H9 (cell line): ENCODE measurements at regions not wholly inside any gene's neighbourhood (a gene's known extent, or its start where the extent isn't known, plus 50 kb on each side); places are given as distances from the start of the nearest gene placed in this dataset.

Source experiments
- DNase-seq: peaks from one replicate; pipeline ENCODE4 v3.0.0-alpha.2; 2017
- H2AFZ ChIP-seq: one replicate; pipeline ENCODE4 v1.6.1; 2013; ENCODE audit warnings: mild to moderate bottlenecking, low read length, control low read depth, moderate library complexity
- H2AK5ac ChIP-seq: 2 replicates; pipeline ENCODE4 v1.6.1; 2013; ENCODE audit warnings: low read length, control low read depth, mixed read lengths; ENCODE audit not compliant: insufficient read length
- H2BK120ac ChIP-seq: one replicate; pipeline ENCODE4 v1.6.1; 2013; ENCODE audit warnings: low read depth, mild to moderate bottlenecking, low read length, control low read depth, inconsistent platforms; ENCODE audit not compliant: poor library complexity, severe bottlenecking
- H2BK12ac ChIP-seq: 2 replicates; pipeline ENCODE4 v1.6.1; 2013; ENCODE audit warnings: low read length, control low read depth, mixed read lengths, low read depth; ENCODE audit not compliant: insufficient read length
- H2BK15ac ChIP-seq: 2 replicates; pipeline ENCODE4 v1.6.1; 2013; ENCODE audit warnings: low read depth, low read length, control low read depth
- H2BK20ac ChIP-seq: one replicate; pipeline ENCODE4 v1.6.1; 2013; ENCODE audit warnings: low read depth, mild to moderate bottlenecking, low read length, control low read depth, inconsistent platforms; ENCODE audit not compliant: poor library complexity, severe bottlenecking
- H2BK5ac ChIP-seq: 2 replicates; pipeline ENCODE4 v1.6.1; 2013; ENCODE audit warnings: low read length, control low read depth, mixed read lengths; ENCODE audit not compliant: insufficient read length
- H3K14ac ChIP-seq: 2 replicates; pipeline ENCODE4 v1.6.1; 2013; ENCODE audit warnings: low read length, control low read depth; ENCODE audit not compliant: insufficient read depth
- H3K18ac ChIP-seq: 2 replicates; pipeline ENCODE4 v1.6.1; 2013; ENCODE audit warnings: low read depth, mild to moderate bottlenecking, mixed read lengths, low read length, control low read depth; ENCODE audit not compliant: insufficient read length
- H3K23ac ChIP-seq: 2 replicates; pipeline ENCODE4 v1.6.1; 2013; ENCODE audit warnings: low read length, control low read depth, mixed read lengths, low read depth; ENCODE audit not compliant: insufficient read length
- H3K23me2 ChIP-seq: 2 replicates; pipeline ENCODE4 v1.6.1; 2013; ENCODE audit warnings: low read depth, mild to moderate bottlenecking, mixed read lengths, low read length, control low read depth; ENCODE audit not compliant: insufficient read length, poor library complexity, severe bottlenecking
- H3K27ac ChIP-seq: 2 replicates; pipeline ENCODE4 v1.5.1; 2013; ENCODE audit warnings: low read length, control low read depth, mixed read lengths, low read depth; ENCODE audit not compliant: insufficient read length
- H3K27me3 ChIP-seq: 2 replicates; pipeline ENCODE4 v1.6.1; 2013; ENCODE audit warnings: low read length, control low read depth, inconsistent platforms; ENCODE audit not compliant: insufficient read depth
- H3K4ac ChIP-seq: 2 replicates; pipeline ENCODE4 v1.6.1; 2013; ENCODE audit warnings: low read depth, mild to moderate bottlenecking, control low read depth, inconsistent platforms, low read length, moderate library complexity
- H3K4me1 ChIP-seq: 2 replicates; pipeline ENCODE4 v1.6.1; 2013; ENCODE audit warnings: low read length, control low read depth, inconsistent platforms; ENCODE audit not compliant: insufficient read depth
- H3K4me2 ChIP-seq: 2 replicates; pipeline ENCODE4 v1.6.1; 2013; ENCODE audit warnings: low read length, control low read depth, mixed read lengths; ENCODE audit not compliant: insufficient read length, insufficient read depth
- H3K56ac ChIP-seq: 2 replicates; pipeline ENCODE4 v1.6.1; 2013; ENCODE audit warnings: low read depth, mild to moderate bottlenecking, mixed read lengths, low read length, control low read depth; ENCODE audit not compliant: insufficient read length
- H3K79me1 ChIP-seq: 2 replicates; pipeline ENCODE4 v1.6.1; 2013; ENCODE audit warnings: low read depth, mild to moderate bottlenecking, moderate library complexity, low read length, control low read depth, inconsistent platforms; ENCODE audit not compliant: insufficient read depth, poor library complexity, severe bottlenecking
- H3K79me2 ChIP-seq: 2 replicates; pipeline ENCODE4 v1.6.1; 2013; ENCODE audit warnings: low read length, control low read depth, inconsistent platforms; ENCODE audit not compliant: insufficient read depth
- H3K9ac ChIP-seq: 2 replicates; pipeline ENCODE4 v1.6.1; 2013; ENCODE audit warnings: low read length, control low read depth, mixed read lengths; ENCODE audit not compliant: insufficient read length; ENCODE audit errors: extremely low read depth
- H3K9me3 ChIP-seq: one replicate; pipeline ENCODE4 v1.6.1; 2013; ENCODE audit warnings: low read depth, low read length, inconsistent platforms; ENCODE audit not compliant: control insufficient read depth
- H3T11ph ChIP-seq: one replicate; pipeline ENCODE4 v1.6.1; 2013; ENCODE audit warnings: mild to moderate bottlenecking, low read length, control low read depth, inconsistent platforms
- H4K20me1 ChIP-seq: one replicate; pipeline ENCODE4 v1.6.1; 2013; ENCODE audit not compliant: control insufficient read depth, insufficient read length, insufficient read depth
- H4K5ac ChIP-seq: 2 replicates; pipeline ENCODE4 v1.6.1; 2013; ENCODE audit warnings: low read depth, mild to moderate bottlenecking, mixed read lengths, low read length, control low read depth; ENCODE audit not compliant: insufficient read length
- H4K8ac ChIP-seq: replicated peaks from 2 replicates; pipeline ENCODE4 v1.6.1; 2013; ENCODE audit warnings: low read length, control low read depth, mixed read lengths, low read depth; ENCODE audit not compliant: insufficient read length
- H4K91ac ChIP-seq: 2 replicates; pipeline ENCODE4 v1.6.1; 2013; ENCODE audit warnings: low read depth, mild to moderate bottlenecking, moderate library complexity, mixed read lengths, low read length, control low read depth; ENCODE audit not compliant: insufficient read length
- H3K27ac Mint-ChIP-seq, 3 experiments: 2 replicates in 2 of 3; 3 replicates in 1 of 3; pipeline ENCODE4 v1.8.0; 2020 to 2021; ENCODE audit warnings: mixed read lengths in 3 of 3, mild to moderate bottlenecking in 1 of 3, moderate library complexity in 1 of 3
- H3K27me3 Mint-ChIP-seq: 2 replicates; pipeline ENCODE4 v1.8.0; 2021; ENCODE audit warnings: low read depth, mild to moderate bottlenecking, moderate library complexity, mixed read lengths
- H3K36me3 Mint-ChIP-seq, 3 experiments: 2 replicates in 2 of 3; 3 replicates in 1 of 3; pipeline ENCODE4 v1.8.0; 2020 to 2021; ENCODE audit warnings: low read depth in 3 of 3, mixed read lengths in 3 of 3; ENCODE audit not compliant: insufficient read depth in 1 of 3
- H3K4me1 Mint-ChIP-seq, 2 experiments: 2 replicates each; pipeline ENCODE4 v1.8.0; 2020; ENCODE audit warnings: mixed read lengths in 2 of 2
- H3K4me3 Mint-ChIP-seq, 2 experiments: 2 replicates in 1 of 2; 3 replicates in 1 of 2; pipeline ENCODE4 v1.8.0; 2020 to 2021; ENCODE audit warnings: mild to moderate bottlenecking in 2 of 2, mixed read lengths in 2 of 2, moderate library complexity in 1 of 2
- H3K9me3 Mint-ChIP-seq, 2 experiments: 2 replicates in 1 of 2; 3 replicates in 1 of 2; pipeline ENCODE4 v1.8.0; 2020; ENCODE audit warnings: mild to moderate bottlenecking in 2 of 2, mixed read lengths in 2 of 2, moderate library complexity in 1 of 2
- CTCF ChIP-seq: fragments of 200-600 bp; sonication (generic); conservative IDR thresholded peaks from 3 replicates; pipeline ENCODE4 v1.8.0; 2021; ENCODE audit warnings: antibody characterized with exemption, mild to moderate bottlenecking
- WGBS: extraction: QIAGEN DNeasy Blood & Tissue Kit; methylation state at CpG from one replicate; pipeline ENCODE4 v1.1.7; 2013; ENCODE audit warnings: missing lambda C conversion rate, low lambda C conversion rate, mixed read lengths; ENCODE audit not compliant: insufficient read length; ENCODE audit errors: extremely low coverage; 5-methylcytosine and 5-hydroxymethylcytosine counted together

GRCh38 chr11:13220148-13220547 is 57.4 kb upstream of the BMAL1 start:
- Histone ChIP-seq H2BK120ac (no peak overlapping the region), H3K4me1 (no peaks in the 10 kb centered on the region), H3K4me2 (no peak overlapping the region), H4K20me1 (no peaks in the 10 kb centered on the region), H3K18ac (no peak overlapping the region), H3K27ac (no peak overlapping the region), H2AK5ac (no peak overlapping the region), H4K5ac (no peak overlapping the region), H4K91ac (no peak overlapping the region), H3K79me1 (no peaks in the 10 kb centered on the region), H2AFZ (no peak overlapping the region), H3K23ac (no peak overlapping the region), H4K8ac (no peak overlapping the region), H3T11ph (no peak overlapping the region), H3K23me2 (no peaks in the 10 kb centered on the region), H3K56ac (no peak overlapping the region), H3K9me3 (no peaks in the 10 kb centered on the region), H3K14ac (no peak overlapping the region), H2BK12ac (no peak overlapping the region), H2BK5ac (no peak overlapping the region), H3K9ac (no peak overlapping the region), H3K4ac (no peak overlapping the region), H3K27me3 (no peaks in the 10 kb centered on the region), H2BK15ac (no peak overlapping the region), H3K79me2 (no peaks in the 10 kb centered on the region), H2BK20ac (no peak overlapping the region)
- no peaks in the 10 kb centered on the region for H3K36me3 Mint-ChIP-seq
- H3K4me1 Mint-ChIP-seq = peaks cover 17 to 19% of the 10 kb centered on the region in 2 experiments
- H3K4me3 Mint-ChIP-seq = no peak overlapping the region
- peaks cover 0 to 3% of the 10 kb centered on the region in 2 experiments; a peak in 2 of 5 replicates for H3K9me3 Mint-ChIP-seq
- H3K27ac Mint-ChIP-seq = peak overlapping the region in 1 of 3 experiments; percentile 66; a peak in 1 of 7 replicates
- TF ChIP-seq CTCF = no peak
- WGBS = no CpG with 5 or more reads among the region's 3 CpGs
- DNase-seq = no peak
- H3K27me3 Mint-ChIP-seq = peaks cover 2% of the 10 kb centered on the region; the same call in 1 of the 2 replicates
